GM18909 (cell line): ENCODE measurements at regions not wholly inside any gene's neighbourhood (a gene's known extent, or its start where the extent isn't known, plus 50 kb on each side); places are given as distances from the start of the nearest gene placed in this dataset.

Source experiments
- ATAC-seq: cut with Tn5 transposase; IDR thresholded peaks from one replicate; pipeline ENCODE4 v1.9.1; 2021; ENCODE audit warnings: mild to moderate bottlenecking; ENCODE audit not compliant: unreplicated experiment, poor library complexity

GRCh38 chr1:234701737-234702341, 91.9 kb upstream of the IRF2BP2 start:
- no peak for ATAC-seq

- peak; percentile 83 for ATAC-seq
Measured at GRCh38 chr1:234699795-234700665, 90.1 kb upstream of the IRF2BP2 start.

GRCh38 chr1:234698686-234699085, 88.7 kb upstream of the IRF2BP2 start:
- no peak for ATAC-seq

- ATAC-seq, result no peak
Measured at GRCh38 chr1:234697741-234698140, 87.8 kb upstream of the IRF2BP2 start.

GRCh38 chr1:234697015-234697414, 87.0 kb upstream of the IRF2BP2 start:
- no peak for ATAC-seq

- peak; percentile 61 for ATAC-seq
Measured at GRCh38 chr1:234696148-234696576, 86.2 kb upstream of the IRF2BP2 start.

- no peak for ATAC-seq
Measured at GRCh38 chr1:234694661-234695060, 84.7 kb upstream of the IRF2BP2 start.

GRCh38 chr1:234692966-234693580, 83.1 kb upstream of the IRF2BP2 start:
- ATAC-seq, result no peak

- ATAC-seq, result no peak
Measured at GRCh38 chr1:234691567-234691966, 81.6 kb upstream of the IRF2BP2 start.

- ATAC-seq, result no peak
Measured at GRCh38 chr1:234690872-234691271, 80.9 kb upstream of the IRF2BP2 start.

- ATAC-seq, result no peak
Measured at GRCh38 chr1:234689236-234689635, 79.3 kb upstream of the IRF2BP2 start.

- no peak for ATAC-seq
Measured at GRCh38 chr1:234687011-234687410, 77.0 kb upstream of the IRF2BP2 start.

GRCh38 chr1:234686035-234686434, 76.1 kb upstream of the IRF2BP2 start:
- no peak for ATAC-seq

GRCh38 chr1:234684856-234685255, 74.9 kb upstream of the IRF2BP2 start:
- ATAC-seq, result no peak

- ATAC-seq, result no peak
Measured at GRCh38 chr1:234683861-234684632, 74.1 kb upstream of the IRF2BP2 start.

GRCh38 chr1:234683127-234683860, 73.3 kb upstream of the IRF2BP2 start:
- no peak for ATAC-seq

- ATAC-seq, result no peak
Measured at GRCh38 chr1:234681990-234682389, 72.0 kb upstream of the IRF2BP2 start.

GRCh38 chr1:234681065-234681464, 71.1 kb upstream of the IRF2BP2 start:
- ATAC-seq, result no peak

GRCh38 chr1:234680331-234680904, 70.4 kb upstream of the IRF2BP2 start:
- ATAC-seq, result no peak
